ENCODE measurements at regions not wholly inside any gene's neighbourhood (a gene's known extent, or its start where the extent isn't known, plus 50 kb on each side); places are given as distances from the start of the nearest gene placed in this dataset.

DNA sequence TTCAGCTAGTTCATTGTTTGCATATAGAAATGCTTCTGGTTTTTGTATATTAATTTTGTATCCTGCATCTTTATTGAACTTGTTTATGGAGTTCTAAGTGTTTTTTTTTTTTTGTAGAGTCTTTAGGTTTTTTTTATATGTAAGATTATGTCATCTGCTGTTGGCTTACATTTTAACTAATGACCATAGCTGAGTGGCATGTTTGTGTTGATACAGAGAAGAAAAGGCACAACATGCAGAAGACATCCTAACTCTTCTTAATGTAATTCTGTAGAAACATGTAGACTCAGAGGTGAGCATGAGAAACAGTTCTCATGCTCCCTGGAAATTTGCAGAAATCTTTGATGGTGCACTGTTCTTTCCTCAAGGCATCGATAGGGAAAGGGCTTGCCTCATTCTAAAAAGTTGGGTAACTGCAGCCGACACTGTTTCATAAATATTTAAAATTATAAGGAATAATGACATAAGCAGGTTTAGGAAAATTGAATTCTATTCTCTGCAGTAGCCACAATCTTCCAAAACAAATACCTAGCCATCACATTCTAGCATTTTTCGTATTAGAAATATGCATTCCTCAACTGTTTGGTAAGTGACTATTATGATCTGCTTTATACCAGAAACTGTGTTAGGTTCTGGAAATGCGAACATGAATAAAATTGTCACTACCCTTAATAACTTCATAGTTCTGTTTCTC, 499.6 kb upstream of the KCNMB2 start:
- DNase-seq (ENCODE audit: low read depth): peak; percentile 89
- TF ChIP-seq, protein P1, sequence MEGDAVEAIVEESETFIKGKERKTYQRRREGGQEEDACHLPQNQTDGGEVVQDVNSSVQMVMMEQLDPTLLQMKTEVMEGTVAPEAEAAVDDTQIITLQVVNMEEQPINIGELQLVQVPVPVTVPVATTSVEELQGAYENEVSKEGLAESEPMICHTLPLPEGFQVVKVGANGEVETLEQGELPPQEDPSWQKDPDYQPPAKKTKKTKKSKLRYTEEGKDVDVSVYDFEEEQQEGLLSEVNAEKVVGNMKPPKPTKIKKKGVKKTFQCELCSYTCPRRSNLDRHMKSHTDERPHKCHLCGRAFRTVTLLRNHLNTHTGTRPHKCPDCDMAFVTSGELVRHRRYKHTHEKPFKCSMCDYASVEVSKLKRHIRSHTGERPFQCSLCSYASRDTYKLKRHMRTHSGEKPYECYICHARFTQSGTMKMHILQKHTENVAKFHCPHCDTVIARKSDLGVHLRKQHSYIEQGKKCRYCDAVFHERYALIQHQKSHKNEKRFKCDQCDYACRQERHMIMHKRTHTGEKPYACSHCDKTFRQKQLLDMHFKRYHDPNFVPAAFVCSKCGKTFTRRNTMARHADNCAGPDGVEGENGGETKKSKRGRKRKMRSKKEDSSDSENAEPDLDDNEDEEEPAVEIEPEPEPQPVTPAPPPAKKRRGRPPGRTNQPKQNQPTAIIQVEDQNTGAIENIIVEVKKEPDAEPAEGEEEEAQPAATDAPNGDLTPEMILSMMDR (conservative IDR thresholded peaks at IDR 0.05; ENCODE audit: low read length): no peak
- H3K4me3 ChIP-seq (ENCODE audit: low read length): no peak overlapping the region

DNA sequence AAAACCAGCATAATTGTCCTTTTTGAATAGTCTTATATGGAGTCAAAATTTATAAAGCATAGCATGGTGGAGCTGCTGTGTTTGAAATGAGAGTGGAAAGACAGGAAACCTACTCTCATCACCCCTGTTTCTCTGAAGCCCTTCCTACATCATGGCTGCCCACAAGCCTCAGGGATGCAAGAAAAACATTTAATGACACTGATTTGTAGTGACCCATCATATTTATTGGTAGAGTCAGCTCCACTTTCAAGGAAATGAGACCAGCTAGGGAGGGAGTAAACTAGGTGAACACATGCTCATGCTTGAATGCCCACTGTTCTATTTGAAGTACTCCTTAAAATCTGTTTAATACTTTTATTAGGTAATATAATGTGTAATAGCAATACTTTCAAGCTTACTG, 494.3 kb upstream of the KCNMB2 start:
- no peak overlapping the region for H3K4me3 ChIP-seq (ENCODE audit: low read length)
- TF ChIP-seq, protein P1 (conservative IDR thresholded peaks at IDR 0.05; ENCODE audit: low read length): no peak
- no peak for DNase-seq (ENCODE audit: low read depth)

DNA sequence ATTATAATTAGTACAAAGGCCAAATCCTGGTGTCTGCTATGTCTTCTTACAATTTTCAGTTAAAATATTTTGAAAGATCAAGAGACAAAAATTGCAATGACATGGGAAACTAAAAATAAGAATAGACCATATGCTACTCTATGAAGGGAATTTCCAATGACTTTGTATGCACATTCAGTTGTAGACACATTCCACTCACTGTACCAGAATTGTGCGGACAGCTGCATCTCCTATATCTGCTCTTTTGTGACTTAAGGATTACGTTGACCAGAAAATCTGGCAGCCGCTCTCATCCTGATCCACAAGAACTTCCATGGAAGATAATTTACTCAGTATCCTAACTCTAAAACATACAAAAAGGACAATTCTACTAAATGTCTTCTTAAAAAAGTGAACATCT, 493.9 kb upstream of the KCNMB2 start:
- no peak for DNase-seq (ENCODE audit: low read depth)
- TF ChIP-seq, protein P1 (conservative IDR thresholded peaks at IDR 0.05; ENCODE audit: low read length): no peak
- no peak overlapping the region for H3K4me3 ChIP-seq (ENCODE audit: low read length)

DNA sequence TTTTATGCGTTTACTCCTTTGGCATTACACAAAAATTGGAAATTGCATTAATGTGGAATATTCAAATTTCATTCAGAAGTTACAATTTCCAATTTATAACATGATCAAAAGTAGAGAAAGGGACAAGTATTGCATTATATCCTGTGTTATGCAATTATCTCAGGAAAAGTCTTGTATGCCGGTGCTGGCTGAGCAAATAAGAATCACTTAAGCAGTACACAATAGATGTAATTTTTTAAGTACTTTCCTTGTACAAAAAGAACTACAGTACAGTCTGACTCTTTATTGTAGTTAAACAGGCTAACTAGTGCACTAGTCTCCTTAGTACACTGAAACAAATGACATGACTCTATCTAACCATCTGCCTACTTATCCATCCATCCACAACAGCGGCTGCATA, 493.2 kb upstream of the KCNMB2 start:
- no peak for DNase-seq (ENCODE audit: low read depth)
- no peak overlapping the region for H3K4me3 ChIP-seq (ENCODE audit: low read length)
- TF ChIP-seq, protein P1 (conservative IDR thresholded peaks at IDR 0.05; ENCODE audit: low read length): no peak

DNA sequence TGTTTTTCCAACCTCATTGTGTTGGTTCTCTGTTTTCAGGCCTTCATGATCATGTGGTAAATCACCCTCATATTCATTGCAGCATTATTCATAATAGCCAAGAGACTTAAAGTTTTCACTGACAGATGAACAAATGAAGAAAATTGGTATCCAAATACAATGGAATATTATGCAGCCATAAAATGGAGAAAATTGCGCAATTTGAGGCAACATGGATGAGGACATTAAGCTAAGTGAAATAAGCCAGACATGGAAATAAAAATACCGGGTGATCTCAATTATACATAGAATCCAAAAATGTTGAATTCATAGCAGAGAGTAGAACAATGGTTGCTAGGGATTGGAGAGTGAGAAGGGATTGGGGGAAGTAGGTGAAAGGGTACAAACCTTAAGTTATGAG, 491.9 kb upstream of the KCNMB2 start:
- no peak overlapping the region for H3K4me3 ChIP-seq (ENCODE audit: low read length)
- DNase-seq (ENCODE audit: low read depth): no peak
- TF ChIP-seq, protein P1 (conservative IDR thresholded peaks at IDR 0.05; ENCODE audit: low read length): no peak

DNA sequence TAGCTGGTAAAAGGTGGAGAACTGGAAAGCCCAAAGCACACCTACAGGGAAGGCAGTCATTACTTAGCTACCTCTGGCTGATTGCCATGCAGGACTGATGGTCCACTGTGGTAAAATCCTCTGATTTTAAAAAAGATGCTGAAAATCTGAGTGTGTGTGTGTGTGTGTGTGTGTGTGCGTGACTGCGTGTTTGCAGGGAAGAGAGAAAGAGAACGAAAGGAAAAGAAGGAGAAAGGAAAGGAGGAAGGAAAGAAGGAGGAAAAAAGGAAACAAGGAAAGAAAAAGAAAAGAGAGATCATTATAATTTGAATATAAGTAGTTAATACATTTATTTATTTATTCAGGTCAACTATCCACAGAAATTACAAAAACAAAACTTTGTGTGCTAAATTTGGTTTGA, 488.7 kb upstream of the KCNMB2 start:
- DNase-seq (ENCODE audit: low read depth): no peak
- no peak overlapping the region for H3K4me3 ChIP-seq (ENCODE audit: low read length)
- TF ChIP-seq, protein P1 (conservative IDR thresholded peaks at IDR 0.05; ENCODE audit: low read length): no peak

DNA sequence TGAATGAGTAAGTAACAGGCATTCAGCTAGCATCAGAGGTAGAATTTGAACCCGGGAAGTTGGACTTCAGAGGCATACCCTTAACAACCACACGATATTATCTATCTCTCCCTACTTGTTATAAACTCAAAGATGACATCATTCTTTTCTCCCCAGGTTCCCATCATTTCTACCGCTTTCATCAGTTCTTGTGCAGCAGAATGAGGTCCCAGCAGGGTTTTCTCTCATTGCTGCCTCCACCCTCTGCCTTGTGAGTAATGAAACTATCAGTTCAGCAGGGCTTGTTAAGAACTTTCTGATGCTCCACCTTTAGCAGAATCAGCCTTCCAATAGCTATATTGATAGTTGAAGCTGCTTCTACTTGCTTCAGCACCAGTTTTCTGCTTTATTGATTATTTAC, 487.5 kb upstream of the KCNMB2 start:
- no peak overlapping the region for H3K4me3 ChIP-seq (ENCODE audit: low read length)
- TF ChIP-seq, protein P1 (conservative IDR thresholded peaks at IDR 0.05; ENCODE audit: low read length): no peak
- peak; percentile 24 for DNase-seq (ENCODE audit: low read depth)

Data from AG10803 (cell line).